Liver (tissue), 3 donors: ENCODE measurements at regions not wholly inside any gene's neighbourhood (a gene's known extent, or its start where the extent isn't known, plus 50 kb on each side); places are given as distances from the start of the nearest gene placed in this dataset.

ENCODE experiments used
- EGR1 ChIP-seq, 2 donors: IDR thresholded peaks; 2 replicates each; pipeline ENCODE4 v1.6.1; 2016 to 2018; ENCODE audit warnings: antibody characterized with exemption in 2 of 2, low read depth in 2 of 2
- GABPA ChIP-seq, 2 donors: IDR thresholded peaks in 1 of 2; conservative IDR thresholded peaks in 1 of 2; 2 replicates each; pipeline ENCODE4 v1.6.1; 2016; ENCODE audit warnings: antibody characterized with exemption in 2 of 2, mild to moderate bottlenecking in 1 of 2, moderate library complexity in 1 of 2
- JUND ChIP-seq, 2 donors: IDR thresholded peaks; 2 replicates each; pipeline ENCODE4 v1.6.1; 2016; ENCODE audit warnings: antibody characterized with exemption in 2 of 2
- NR2F2 ChIP-seq: IDR thresholded peaks from 2 replicates; pipeline ENCODE4 v1.6.1; 2016; ENCODE audit warnings: antibody characterized with exemption
- RAD21 ChIP-seq, 2 donors: IDR thresholded peaks; 2 replicates each; pipeline ENCODE4 v1.6.1; 2016; ENCODE audit warnings: antibody characterized with exemption in 2 of 2, mild to moderate bottlenecking in 2 of 2
- RXRA ChIP-seq, 2 donors: IDR thresholded peaks; 2 replicates each; pipeline ENCODE4 v1.6.1; 2017 to 2018; ENCODE audit warnings: antibody characterized with exemption in 2 of 2, mild to moderate bottlenecking in 1 of 2
- SP1 ChIP-seq: IDR thresholded peaks from 2 replicates; pipeline ENCODE4 v1.6.1; 2018; ENCODE audit warnings: antibody characterized with exemption, mild to moderate bottlenecking
- TAF1 ChIP-seq: conservative IDR thresholded peaks from 2 replicates; pipeline ENCODE4 v1.6.1; 2016; ENCODE audit warnings: antibody characterized with exemption, mild to moderate bottlenecking
- YY1 ChIP-seq: IDR thresholded peaks from 2 replicates; pipeline ENCODE4 v1.6.1; 2016; ENCODE audit warnings: antibody characterized with exemption, mild to moderate bottlenecking
- TF ChIP-seq, protein P1 (sequence below): IDR thresholded peaks from 2 replicates; pipeline ENCODE4 v1.6.1; 2016; ENCODE audit warnings: antibody characterized with exemption, mild to moderate bottlenecking
- TF ChIP-seq, protein P2 (sequence below): IDR thresholded peaks from 2 replicates; pipeline ENCODE4 v1.6.1; 2016; ENCODE audit warnings: antibody characterized with exemption
- TF ChIP-seq, protein P3 (sequence below): fragments of 150-350 bp; IDR thresholded peaks from 2 replicates; pipeline ENCODE4 v1.5.1; 2017; ENCODE audit warnings: improper control_type of control experiment, low read depth, low read length; ENCODE audit not compliant: missing input control
- TF ChIP-seq, protein P4 (sequence below): IDR thresholded peaks from 2 replicates; pipeline ENCODE4 v1.6.1; 2016; ENCODE audit warnings: antibody characterized with exemption
- TF ChIP-seq, protein P5 (sequence below): IDR thresholded peaks from 2 replicates; pipeline ENCODE4 v1.6.1; 2016; ENCODE audit warnings: antibody characterized with exemption
- donor health status: healthy.
- donor health status: healthy.

DNA sequence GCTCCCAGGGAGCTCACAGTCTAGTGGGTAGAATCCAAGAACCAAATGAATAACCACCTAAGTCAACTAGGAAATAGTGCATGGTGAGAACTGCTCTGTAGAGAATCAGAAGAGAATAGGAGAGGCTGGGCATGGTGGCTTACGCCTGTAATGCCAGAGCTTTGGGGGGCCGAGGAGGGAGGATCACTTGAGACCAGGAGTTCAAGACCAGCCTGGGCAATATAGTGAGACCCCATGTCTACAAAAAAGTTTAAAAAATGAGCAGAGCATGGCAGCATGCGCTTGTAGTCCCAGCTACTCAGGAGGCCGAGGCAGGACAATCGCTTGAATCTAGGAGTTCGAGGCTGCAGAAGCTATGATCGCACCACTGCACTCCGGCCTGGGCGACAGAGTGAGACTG, 122.3 kb upstream of the IRF2BP2 start:
- TF ChIP-seq TAF1 (no peak), SP1 (no peak), RAD21 (IDR thresholded peaks at IDR 0.05) (no peak), YY1 (no peak), JUND (IDR thresholded peaks at IDR 0.05) (no peak), RXRA (IDR thresholded peaks at IDR 0.05) (no peak), GABPA (IDR thresholded peaks at IDR 0.05 in 1 of 2, conservative IDR thresholded peaks at IDR 0.05 in 1 of 2) (no peak), EGR1 (IDR thresholded peaks at IDR 0.05; ENCODE audit: low read depth in 2 of 2) (no peak), NR2F2 (no peak)
- TF ChIP-seq, protein P1, sequence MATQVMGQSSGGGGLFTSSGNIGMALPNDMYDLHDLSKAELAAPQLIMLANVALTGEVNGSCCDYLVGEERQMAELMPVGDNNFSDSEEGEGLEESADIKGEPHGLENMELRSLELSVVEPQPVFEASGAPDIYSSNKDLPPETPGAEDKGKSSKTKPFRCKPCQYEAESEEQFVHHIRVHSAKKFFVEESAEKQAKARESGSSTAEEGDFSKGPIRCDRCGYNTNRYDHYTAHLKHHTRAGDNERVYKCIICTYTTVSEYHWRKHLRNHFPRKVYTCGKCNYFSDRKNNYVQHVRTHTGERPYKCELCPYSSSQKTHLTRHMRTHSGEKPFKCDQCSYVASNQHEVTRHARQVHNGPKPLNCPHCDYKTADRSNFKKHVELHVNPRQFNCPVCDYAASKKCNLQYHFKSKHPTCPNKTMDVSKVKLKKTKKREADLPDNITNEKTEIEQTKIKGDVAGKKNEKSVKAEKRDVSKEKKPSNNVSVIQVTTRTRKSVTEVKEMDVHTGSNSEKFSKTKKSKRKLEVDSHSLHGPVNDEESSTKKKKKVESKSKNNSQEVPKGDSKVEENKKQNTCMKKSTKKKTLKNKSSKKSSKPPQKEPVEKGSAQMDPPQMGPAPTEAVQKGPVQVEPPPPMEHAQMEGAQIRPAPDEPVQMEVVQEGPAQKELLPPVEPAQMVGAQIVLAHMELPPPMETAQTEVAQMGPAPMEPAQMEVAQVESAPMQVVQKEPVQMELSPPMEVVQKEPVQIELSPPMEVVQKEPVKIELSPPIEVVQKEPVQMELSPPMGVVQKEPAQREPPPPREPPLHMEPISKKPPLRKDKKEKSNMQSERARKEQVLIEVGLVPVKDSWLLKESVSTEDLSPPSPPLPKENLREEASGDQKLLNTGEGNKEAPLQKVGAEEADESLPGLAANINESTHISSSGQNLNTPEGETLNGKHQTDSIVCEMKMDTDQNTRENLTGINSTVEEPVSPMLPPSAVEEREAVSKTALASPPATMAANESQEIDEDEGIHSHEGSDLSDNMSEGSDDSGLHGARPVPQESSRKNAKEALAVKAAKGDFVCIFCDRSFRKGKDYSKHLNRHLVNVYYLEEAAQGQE = no peak
- TF ChIP-seq, protein P2, sequence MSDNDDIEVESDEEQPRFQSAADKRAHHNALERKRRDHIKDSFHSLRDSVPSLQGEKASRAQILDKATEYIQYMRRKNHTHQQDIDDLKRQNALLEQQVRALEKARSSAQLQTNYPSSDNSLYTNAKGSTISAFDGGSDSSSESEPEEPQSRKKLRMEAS = no peak
- TF ChIP-seq, protein P3, sequence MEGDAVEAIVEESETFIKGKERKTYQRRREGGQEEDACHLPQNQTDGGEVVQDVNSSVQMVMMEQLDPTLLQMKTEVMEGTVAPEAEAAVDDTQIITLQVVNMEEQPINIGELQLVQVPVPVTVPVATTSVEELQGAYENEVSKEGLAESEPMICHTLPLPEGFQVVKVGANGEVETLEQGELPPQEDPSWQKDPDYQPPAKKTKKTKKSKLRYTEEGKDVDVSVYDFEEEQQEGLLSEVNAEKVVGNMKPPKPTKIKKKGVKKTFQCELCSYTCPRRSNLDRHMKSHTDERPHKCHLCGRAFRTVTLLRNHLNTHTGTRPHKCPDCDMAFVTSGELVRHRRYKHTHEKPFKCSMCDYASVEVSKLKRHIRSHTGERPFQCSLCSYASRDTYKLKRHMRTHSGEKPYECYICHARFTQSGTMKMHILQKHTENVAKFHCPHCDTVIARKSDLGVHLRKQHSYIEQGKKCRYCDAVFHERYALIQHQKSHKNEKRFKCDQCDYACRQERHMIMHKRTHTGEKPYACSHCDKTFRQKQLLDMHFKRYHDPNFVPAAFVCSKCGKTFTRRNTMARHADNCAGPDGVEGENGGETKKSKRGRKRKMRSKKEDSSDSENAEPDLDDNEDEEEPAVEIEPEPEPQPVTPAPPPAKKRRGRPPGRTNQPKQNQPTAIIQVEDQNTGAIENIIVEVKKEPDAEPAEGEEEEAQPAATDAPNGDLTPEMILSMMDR = no peak
- TF ChIP-seq, protein P4, sequence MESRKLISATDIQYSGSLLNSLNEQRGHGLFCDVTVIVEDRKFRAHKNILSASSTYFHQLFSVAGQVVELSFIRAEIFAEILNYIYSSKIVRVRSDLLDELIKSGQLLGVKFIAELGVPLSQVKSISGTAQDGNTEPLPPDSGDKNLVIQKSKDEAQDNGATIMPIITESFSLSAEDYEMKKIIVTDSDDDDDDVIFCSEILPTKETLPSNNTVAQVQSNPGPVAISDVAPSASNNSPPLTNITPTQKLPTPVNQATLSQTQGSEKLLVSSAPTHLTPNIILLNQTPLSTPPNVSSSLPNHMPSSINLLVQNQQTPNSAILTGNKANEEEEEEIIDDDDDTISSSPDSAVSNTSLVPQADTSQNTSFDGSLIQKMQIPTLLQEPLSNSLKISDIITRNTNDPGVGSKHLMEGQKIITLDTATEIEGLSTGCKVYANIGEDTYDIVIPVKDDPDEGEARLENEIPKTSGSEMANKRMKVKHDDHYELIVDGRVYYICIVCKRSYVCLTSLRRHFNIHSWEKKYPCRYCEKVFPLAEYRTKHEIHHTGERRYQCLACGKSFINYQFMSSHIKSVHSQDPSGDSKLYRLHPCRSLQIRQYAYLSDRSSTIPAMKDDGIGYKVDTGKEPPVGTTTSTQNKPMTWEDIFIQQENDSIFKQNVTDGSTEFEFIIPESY = no peak
- TF ChIP-seq, protein P5, sequence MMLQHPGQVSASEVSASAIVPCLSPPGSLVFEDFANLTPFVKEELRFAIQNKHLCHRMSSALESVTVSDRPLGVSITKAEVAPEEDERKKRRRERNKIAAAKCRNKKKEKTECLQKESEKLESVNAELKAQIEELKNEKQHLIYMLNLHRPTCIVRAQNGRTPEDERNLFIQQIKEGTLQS = no peak
